ENCODE measurements at regions not wholly inside any gene's neighbourhood (a gene's known extent, or its start where the extent isn't known, plus 50 kb on each side); places are given as distances from the start of the nearest gene placed in this dataset.

DNA sequence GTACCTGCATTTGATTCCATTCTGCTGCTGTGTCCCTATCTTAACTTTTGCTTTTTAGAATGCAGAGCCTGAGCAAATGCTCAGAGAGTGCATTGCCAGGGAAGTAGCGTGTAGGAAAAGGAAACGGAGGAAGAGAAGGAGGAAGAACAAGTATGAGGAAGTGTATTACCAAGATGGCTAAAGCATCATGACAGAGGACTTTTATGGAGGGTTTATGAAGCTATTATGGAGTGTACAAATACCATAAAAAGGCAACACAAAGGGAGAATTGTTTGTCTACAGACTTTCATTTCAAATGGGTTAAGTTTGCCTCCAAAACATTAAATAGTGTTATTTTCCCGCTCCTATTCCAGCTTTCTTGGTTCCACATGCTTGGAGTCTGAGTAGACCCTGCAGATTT, 1899.8 kb upstream of the NUDT12 start:
- Histone ChIP-seq H2AFZ (ENCODE audit: control insufficient read depth, low read length) (no peak overlapping the region), H3K4me1 (ENCODE audit: control insufficient read depth, extremely low read depth, insufficient read depth, low read length) (no peaks in the 10 kb centered on the region), H3K79me2 (ENCODE audit: control insufficient read depth, insufficient read depth, low read length) (no peaks in the 10 kb centered on the region), H4K20me1 (ENCODE audit: control insufficient read depth, extremely low read depth, insufficient read depth, low read length) (no peaks in the 10 kb centered on the region), H3K9ac (ENCODE audit: control insufficient read depth, extremely low read depth, insufficient read depth, low read length) (no peak overlapping the region), H3K9me3 (ENCODE audit: control insufficient read depth, low read depth, low read length) (no peaks in the 10 kb centered on the region), H3K27ac (ENCODE audit: control insufficient read depth, insufficient read depth, low read length) (no peak overlapping the region), H3K36me3 (ENCODE audit: control insufficient read depth in 2 of 2, extremely low read depth in 1 of 2, insufficient read depth in 2 of 2, low read length in 2 of 2) (no peaks in the 10 kb centered on the region), H3K27me3 (ENCODE audit: control insufficient read depth, extremely low read depth, insufficient read depth, low read length) (no peaks in the 10 kb centered on the region), H3K4me3 (ENCODE audit: control insufficient read depth in 2 of 3, extremely low read depth in 1 of 3, insufficient read depth in 2 of 3, low read depth in 1 of 3, low read length in 3 of 3) (no peak overlapping the region), H3K4me2 (ENCODE audit: control insufficient read depth, extremely low read depth, insufficient read depth, low read depth, low read length) (no peak overlapping the region), H3K9me1 (ENCODE audit: control insufficient read depth, extremely low read depth, insufficient read depth, low read length) (no peaks in the 10 kb centered on the region)
- TF ChIP-seq, protein P1, sequence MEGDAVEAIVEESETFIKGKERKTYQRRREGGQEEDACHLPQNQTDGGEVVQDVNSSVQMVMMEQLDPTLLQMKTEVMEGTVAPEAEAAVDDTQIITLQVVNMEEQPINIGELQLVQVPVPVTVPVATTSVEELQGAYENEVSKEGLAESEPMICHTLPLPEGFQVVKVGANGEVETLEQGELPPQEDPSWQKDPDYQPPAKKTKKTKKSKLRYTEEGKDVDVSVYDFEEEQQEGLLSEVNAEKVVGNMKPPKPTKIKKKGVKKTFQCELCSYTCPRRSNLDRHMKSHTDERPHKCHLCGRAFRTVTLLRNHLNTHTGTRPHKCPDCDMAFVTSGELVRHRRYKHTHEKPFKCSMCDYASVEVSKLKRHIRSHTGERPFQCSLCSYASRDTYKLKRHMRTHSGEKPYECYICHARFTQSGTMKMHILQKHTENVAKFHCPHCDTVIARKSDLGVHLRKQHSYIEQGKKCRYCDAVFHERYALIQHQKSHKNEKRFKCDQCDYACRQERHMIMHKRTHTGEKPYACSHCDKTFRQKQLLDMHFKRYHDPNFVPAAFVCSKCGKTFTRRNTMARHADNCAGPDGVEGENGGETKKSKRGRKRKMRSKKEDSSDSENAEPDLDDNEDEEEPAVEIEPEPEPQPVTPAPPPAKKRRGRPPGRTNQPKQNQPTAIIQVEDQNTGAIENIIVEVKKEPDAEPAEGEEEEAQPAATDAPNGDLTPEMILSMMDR (optimal IDR thresholded peaks at IDR 0.05 in 1 of 3, IDR thresholded peaks at IDR 0.05 in 1 of 3, conservative IDR thresholded peaks at IDR 0.05 in 1 of 3; ENCODE audit: extremely low read depth in 1 of 3, insufficient read depth in 2 of 3, low read length in 3 of 3): no peak
- TF ChIP-seq EZH2 (IDR thresholded peaks at IDR 0.05; ENCODE audit: low read length): no peak
- DNase-seq (ENCODE audit: low read depth, low spot score) (no peak), FAIRE-seq (no peak)
- dilution Hi-C loops (cut with MboI; ENCODE audit: extremely low pct_ligation_motif_present, low sequenced_read_pairs): no loop called here

DNA sequence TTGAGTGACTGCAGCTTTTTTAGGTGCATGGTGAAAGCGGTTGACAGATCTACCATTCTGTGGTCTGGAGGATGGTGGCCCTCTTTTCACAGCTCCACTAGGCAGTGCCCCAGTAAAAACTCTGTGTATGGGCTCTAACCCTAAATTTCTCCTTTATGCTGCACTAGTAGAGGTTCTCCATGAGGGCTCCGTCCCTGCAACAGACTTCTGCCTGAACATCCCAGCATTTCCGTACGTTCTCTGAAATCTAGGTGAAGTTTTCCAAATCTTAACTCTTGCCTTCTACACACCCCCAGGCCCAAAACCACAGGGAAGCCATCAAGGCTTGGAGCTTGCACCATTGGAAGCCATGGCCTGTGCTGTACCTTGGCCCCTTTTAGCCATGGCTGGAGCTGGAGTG, 1898.1 kb upstream of the NUDT12 start:
- dilution Hi-C loops (cut with MboI; ENCODE audit: extremely low pct_ligation_motif_present, low sequenced_read_pairs): no loop called here
- H3K9me3 ChIP-seq (ENCODE audit: control insufficient read depth, low read depth, low read length): no peaks in the 10 kb centered on the region
- H2AFZ ChIP-seq (ENCODE audit: control insufficient read depth, low read length): no peak overlapping the region
- FAIRE-seq: no peak
- no peak overlapping the region for H3K27ac ChIP-seq (ENCODE audit: control insufficient read depth, insufficient read depth, low read length)
- no peaks in the 10 kb centered on the region for H3K27me3 ChIP-seq (ENCODE audit: control insufficient read depth, extremely low read depth, insufficient read depth, low read length)
- TF ChIP-seq, protein P1 (optimal IDR thresholded peaks at IDR 0.05 in 1 of 3, IDR thresholded peaks at IDR 0.05 in 1 of 3, conservative IDR thresholded peaks at IDR 0.05 in 1 of 3; ENCODE audit: extremely low read depth in 1 of 3, insufficient read depth in 2 of 3, low read length in 3 of 3): no peak
- no peak for TF ChIP-seq EZH2 (IDR thresholded peaks at IDR 0.05; ENCODE audit: low read length)
- H3K4me1 ChIP-seq (ENCODE audit: control insufficient read depth, extremely low read depth, insufficient read depth, low read length): no peaks in the 10 kb centered on the region
- no peak for DNase-seq (ENCODE audit: low read depth, low spot score)
- no peaks in the 10 kb centered on the region for H3K9me1 ChIP-seq (ENCODE audit: control insufficient read depth, extremely low read depth, insufficient read depth, low read length)
- no peak overlapping the region for H3K9ac ChIP-seq (ENCODE audit: control insufficient read depth, extremely low read depth, insufficient read depth, low read length)
- no peak overlapping the region for H3K4me2 ChIP-seq (ENCODE audit: control insufficient read depth, extremely low read depth, insufficient read depth, low read depth, low read length)
- no peaks in the 10 kb centered on the region for H3K79me2 ChIP-seq (ENCODE audit: control insufficient read depth, insufficient read depth, low read length)
- no peaks in the 10 kb centered on the region for H3K36me3 ChIP-seq (ENCODE audit: control insufficient read depth in 2 of 2, extremely low read depth in 1 of 2, insufficient read depth in 2 of 2, low read length in 2 of 2)
- no peak overlapping the region for H3K4me3 ChIP-seq (ENCODE audit: control insufficient read depth in 2 of 3, extremely low read depth in 1 of 3, insufficient read depth in 2 of 3, low read depth in 1 of 3, low read length in 3 of 3)
- H4K20me1 ChIP-seq (ENCODE audit: control insufficient read depth, extremely low read depth, insufficient read depth, low read length): no peaks in the 10 kb centered on the region
